NCI-H1694 treated with DMSO at 0.1 percent for 48 hours (cell line): ENCODE measurements at regions not wholly inside any gene's neighbourhood (a gene's known extent, or its start where the extent isn't known, plus 50 kb on each side); places are given as distances from the start of the nearest gene placed in this dataset.

ENCODE experiments used
- DNase-seq: peaks from one replicate; lab custom pipeline; 2025; lab: John Stamatoyannopoulos, UW

DNA sequence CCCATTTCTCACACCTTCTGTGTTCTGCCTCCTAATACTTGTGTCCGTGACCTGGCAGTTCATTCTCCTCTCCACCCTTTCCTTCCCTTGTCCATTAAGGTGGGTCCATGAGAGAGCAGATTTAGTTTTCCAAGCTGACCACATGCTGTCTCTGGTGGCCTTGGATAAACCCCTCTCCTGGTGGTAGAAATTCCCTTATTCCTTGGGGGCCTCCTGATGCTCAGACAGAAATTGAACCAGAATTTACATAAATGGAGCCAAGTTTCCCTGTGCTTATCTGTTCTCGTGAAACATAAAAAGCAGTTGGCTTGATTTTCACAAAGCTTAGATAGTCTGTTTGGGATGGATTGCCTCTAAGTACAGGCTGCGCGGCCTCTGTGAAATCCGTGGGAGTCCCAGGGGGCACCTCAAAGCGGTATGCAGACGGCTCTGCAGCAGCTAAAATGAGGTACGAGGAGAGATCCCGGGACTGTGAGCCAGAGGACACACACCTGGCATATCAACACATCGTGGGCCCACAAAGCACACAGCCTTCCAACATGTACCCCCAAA, 101.0 kb upstream of the NMNAT3 start:
- DNase-seq = no peak

- peak; percentile 70 for DNase-seq
Observed at GRCh38 chr3:139774560-139775302, 97.0 kb upstream of the NMNAT3 start.

GRCh38 chr3:139772539-139773500, 95.0 kb upstream of the NMNAT3 start:
- DNase-seq = no peak

GRCh38 chr3:139771331-139771730, 93.6 kb upstream of the NMNAT3 start:
- no peak for DNase-seq

DNA sequence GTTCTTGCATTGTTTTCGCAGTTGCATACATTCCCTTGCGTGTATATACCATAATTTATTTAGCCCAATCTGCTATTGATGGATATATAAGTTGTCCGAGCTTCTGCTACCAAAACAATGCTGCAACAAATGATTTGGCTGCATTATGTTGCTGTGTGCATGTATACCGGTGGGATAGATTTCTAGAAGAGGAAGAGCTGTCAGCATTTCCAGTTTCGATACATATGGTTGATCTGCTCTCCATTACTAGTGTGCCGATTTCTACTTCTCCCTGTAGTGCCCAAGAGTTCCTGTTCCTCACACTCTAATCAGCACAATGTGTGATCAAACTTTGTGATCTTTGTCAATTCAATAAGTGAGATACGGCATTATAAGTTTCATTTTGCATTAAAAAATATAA, 92.8 kb upstream of the NMNAT3 start:
- DNase-seq = no peak

- no peak for DNase-seq
Observed at GRCh38 chr3:139769796-139770195, 92.0 kb upstream of the NMNAT3 start.

DNA sequence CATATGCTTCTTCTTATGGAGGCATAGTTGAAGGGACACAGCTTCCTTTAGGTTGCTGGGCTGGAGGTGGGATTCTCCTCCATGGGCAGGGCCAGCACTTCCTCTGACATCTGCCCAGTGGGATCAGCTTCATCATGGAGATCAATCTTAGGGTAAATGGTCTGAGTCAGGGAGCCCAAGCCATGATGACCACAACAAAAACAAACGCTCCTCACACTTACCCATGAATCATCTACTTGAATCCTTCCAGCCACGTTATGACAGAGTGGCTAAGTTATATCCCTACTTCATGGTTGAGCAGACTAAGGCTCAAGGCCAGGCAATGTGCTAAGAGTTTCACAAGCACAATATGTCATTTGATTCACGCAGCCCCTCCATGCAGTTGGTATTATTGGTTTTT, 87.2 kb upstream of the NMNAT3 start:
- DNase-seq = no peak

DNA sequence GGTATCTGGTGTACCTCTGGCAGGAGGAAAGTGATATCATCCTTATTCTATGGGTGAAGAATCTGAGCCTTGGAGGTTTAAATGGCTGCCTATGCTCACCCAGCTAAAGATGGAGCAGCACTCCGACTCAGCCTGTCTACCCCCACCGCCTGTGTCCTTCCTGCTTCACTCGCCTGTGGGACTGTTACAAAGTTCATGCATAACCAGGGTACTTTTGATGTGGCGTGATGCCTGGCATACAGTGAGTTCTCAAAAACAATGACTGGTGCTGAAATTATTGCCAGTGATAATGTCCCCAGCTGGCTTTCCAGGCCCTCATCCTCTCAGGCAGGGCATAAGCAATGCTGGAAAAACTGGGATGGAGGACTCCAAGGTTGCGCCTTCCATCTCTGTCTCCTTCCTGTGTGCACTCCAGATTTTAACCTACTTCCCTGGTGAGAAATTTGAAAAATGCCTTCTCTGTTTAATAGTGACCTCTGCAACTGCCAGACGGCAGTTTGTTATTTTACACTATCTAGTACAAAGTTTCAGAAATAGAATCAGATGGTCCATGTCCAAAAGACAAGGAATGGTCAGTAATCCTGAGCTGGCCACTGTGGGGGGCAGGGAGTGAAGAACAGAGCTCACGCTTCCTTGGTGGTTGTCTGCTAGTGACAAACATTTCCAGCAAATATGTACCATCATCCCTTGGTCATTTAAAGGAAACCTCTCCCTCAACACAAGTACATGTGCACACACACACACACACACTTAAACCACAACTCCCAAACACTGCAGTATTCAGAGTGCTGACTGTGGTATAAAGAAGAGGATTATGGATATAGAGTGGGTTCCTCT, 86.5 kb upstream of the NMNAT3 start:
- DNase-seq = no peak

GRCh38 chr3:139762302-139762701, 84.5 kb upstream of the NMNAT3 start:
- DNase-seq = no peak

- DNase-seq = no peak
Observed at GRCh38 chr3:139759470-139759869, 81.7 kb upstream of the NMNAT3 start.

DNA sequence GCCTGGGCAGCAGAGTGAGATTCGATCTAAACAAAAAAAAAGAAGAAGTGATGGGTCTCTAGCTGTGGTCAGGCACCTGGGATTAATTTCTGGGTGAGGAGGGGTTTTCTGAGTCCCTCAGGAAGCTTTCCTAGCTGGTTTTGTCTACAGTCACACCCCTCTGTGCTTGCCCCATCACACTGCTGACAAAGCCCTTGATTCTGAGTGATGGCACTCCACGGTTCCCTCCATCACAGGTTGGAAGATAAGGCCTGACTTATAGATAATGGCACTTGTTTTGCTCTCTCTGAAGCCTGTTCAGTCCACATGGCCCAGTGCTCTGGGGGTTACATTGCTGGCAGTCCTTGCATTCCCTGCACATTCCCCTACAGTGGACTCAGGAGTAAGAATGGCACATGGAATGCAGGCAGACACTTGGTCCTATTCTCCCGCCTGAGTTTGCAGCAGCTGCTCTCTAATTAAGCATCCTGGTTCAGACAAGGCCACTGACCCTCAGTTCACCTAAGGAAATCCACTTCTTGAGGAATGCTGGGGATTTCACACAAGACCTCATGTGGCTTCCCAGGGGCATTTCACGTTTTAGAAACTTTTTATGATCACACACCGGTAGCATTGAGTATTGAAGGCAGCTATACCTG, 81.0 kb upstream of the NMNAT3 start:
- DNase-seq = no peak

GRCh38 chr3:139757448-139758030, 79.8 kb upstream of the NMNAT3 start:
- no peak for DNase-seq

- no peak for DNase-seq
Observed at GRCh38 chr3:139756529-139757103, 78.8 kb upstream of the NMNAT3 start.

DNA sequence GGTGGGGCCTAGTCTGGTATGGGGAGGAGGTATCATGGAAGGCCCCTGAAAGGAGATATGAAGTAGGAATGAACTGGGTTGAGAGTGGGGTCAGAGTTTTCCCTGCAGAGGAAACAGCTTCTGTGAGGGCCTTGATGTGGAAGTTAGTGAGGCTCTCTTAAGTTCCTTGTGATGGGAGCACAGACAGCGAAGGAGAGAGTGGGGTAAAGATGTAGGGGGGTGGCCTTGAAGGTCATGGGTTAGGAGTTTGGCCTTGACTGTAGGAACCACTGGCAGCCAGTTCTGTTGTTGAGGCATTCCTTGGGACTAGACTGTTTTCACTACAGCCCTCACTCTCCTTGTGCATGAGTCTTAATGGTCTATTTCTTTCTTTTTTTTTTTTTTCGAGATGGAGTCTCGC, 77.8 kb upstream of the NMNAT3 start:
- no peak for DNase-seq

GRCh38 chr3:139751789-139752188, 74.0 kb upstream of the NMNAT3 start:
- DNase-seq = no peak

- DNase-seq = no peak
Observed at GRCh38 chr3:139746481-139746880, 68.7 kb upstream of the NMNAT3 start.

DNA sequence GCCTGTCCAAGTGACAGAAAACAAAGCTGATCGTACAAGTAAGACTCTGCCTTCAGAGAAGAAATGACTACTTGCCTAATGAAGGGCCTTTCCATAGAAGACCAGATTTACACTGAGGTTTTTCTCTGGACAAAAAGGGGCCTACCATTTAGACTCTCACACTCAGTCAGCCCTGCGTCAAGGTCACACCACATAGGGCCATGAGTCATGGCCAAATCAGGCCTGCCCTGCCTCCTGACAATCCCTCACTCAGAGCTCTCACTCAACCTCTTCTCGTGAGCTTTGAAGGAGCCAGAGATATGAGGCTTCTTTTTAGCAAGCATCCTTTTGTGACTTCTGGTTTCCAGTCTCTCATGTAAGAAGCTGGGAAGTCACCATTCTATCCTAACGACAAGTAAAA, 68.1 kb upstream of the NMNAT3 start:
- DNase-seq = no peak

GRCh38 chr3:139738697-139739096, 60.9 kb upstream of the NMNAT3 start:
- DNase-seq = no peak

DNA sequence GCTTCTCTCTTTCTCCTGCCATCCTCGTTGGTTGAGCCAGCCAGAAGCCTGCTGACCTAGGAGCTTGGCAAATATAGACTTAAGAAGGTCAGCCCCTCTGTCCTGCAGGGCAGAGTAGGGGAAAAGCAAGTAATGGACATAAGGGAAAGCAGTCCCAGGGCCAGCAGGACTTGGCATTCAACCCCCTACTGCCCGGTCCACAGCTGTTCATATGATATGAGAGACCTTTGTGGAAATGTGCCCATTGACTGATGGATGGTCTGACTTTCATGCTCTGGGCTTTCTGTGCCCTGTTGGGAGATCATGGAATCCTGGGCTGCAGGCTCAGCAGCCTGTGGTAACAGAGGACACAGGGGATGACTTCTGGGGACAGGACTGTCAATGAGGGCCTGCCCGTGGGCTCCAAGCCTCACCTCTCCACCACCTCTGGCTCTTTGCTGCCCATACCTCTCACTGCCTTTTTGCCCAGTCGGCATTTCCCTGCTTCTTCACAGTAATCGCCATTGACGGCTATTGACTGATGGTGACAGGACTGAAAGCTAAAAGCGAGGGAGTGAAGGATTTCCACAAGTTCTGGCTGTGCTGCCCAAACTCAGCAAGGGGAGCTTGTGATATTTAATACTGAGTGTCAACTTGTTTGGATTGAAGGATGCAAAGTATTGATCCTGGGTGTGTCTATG, 60.0 kb upstream of the NMNAT3 start:
- no peak for DNase-seq

GRCh38 chr3:139735191-139735590, 57.4 kb upstream of the NMNAT3 start:
- no peak for DNase-seq
